Non-pigmented ciliary epithelial cell (primary cell): ENCODE measurements at regions not wholly inside any gene's neighbourhood (a gene's known extent, or its start where the extent isn't known, plus 50 kb on each side); places are given as distances from the start of the nearest gene placed in this dataset.

Experiments
- DNase-seq: peaks from one replicate; pipeline ENCODE4 v3.0.0-alpha.2; 2010; ENCODE audit warnings: low read depth

DNA sequence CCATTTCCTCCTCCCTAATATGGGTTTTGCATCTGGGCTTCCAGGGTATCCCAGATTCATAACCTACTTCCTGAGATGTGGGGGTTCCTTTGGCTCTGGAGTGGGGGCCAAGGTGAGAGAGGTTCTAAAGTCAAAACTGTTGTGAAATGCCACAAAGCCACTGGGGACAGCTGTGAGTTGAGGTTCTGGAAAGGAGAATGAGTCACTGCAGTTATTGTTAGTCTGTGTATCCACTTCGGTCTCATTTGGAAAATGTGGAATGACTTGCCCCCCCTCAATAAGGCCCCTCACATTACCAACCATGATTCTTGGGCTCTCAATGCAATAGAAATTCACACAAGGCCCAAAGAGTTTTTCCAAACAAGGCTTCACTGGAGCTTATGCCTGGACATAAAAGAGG lies 51.1 kb upstream of the LGALSL start:
- no peak for DNase-seq

DNA sequence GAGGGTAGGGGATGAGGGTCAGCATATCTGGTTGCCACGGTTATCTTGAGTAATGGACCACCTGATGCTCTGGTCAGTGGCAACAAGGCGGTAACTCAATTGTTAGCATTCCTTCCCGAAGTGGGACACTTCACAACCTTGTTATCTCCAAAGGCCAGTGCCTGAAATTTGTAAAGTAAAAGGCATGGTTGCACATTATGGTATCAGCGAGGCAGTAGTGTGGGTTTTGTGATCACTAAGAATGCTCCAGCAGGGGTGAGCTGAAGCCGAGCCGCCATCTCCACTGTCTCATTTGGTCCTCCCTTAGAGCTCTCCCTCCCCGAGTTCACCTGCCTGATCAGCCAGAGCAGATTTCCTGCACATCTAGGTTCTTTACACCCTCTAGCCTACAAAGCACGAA lies 50.5 kb upstream of the LGALSL start:
- DNase-seq, result no peak

GRCh38 chr2:64404002-64404731 lies 49.8 kb upstream of the LGALSL start:
- no peak for DNase-seq
